HepG2 (cell line): ENCODE measurements at regions not wholly inside any gene's neighbourhood (a gene's known extent, or its start where the extent isn't known, plus 50 kb on each side); places are given as distances from the start of the nearest gene placed in this dataset.

Source experiments
- ATAC-seq: fragments of 200-7000 bp; cut with Tn5 transposase; 3 replicates; pipeline ENCODE4 v1.9.1; 2020; ENCODE audit warnings: mild to moderate bottlenecking, moderate library complexity
- BruUV-seq: library from RNA; stranded (reverse); fragments of 400-500 nt; replicated peaks from 2 replicates; lab custom pipeline; 2021; lab: Mats Ljungman, UMichigan
- CTCF ChIA-PET: fragments of 300-600 bp; formaldehyde crosslinking; extraction: SDS; loops from one replicate; lab custom pipeline; 2021; ENCODE audit warnings: low total read pairs, inconsistent platforms, low intra/inter-chr PET ratio; lab: Yijun Ruan, JAX
- POLR2A ChIA-PET: fragments of 350-600 bp; sonication (Branson Sonifier 250); formaldehyde crosslinking; loops from one replicate; lab custom pipeline; 2020; ENCODE audit warnings: antibody characterized with exemption, inconsistent platforms; lab: Yijun Ruan, JAX
- DNase-seq: peaks from one replicate; pipeline ENCODE4 v3.0.0-alpha.2; 2015; ENCODE audit warnings: low spot score
- FAIRE-seq: peaks from 3 replicates; lab custom pipeline; 2011; peaks lifted over from hg19 to GRCh38; lab: Jason Lieb, UNC
- H2AFZ ChIP-seq: one replicate; pipeline ENCODE4 v1.6.1; 2011; ENCODE audit warnings: low read length, inconsistent platforms
- H3K27ac ChIP-seq: fragments of 300-600 bp; 3 replicates; pipeline ENCODE4 v1.8.0; 2011; ENCODE audit warnings: mixed run types, mild to moderate bottlenecking, mixed read lengths, low read length, inconsistent platforms; ENCODE audit not compliant: insufficient read depth; ENCODE audit errors: extremely low read length
- H3K27me3 ChIP-seq, 2 experiments: fragments of 200-600 bp in 1 of 2; 2 replicates in 1 of 2; 3 replicates in 1 of 2; pipeline versions ENCODE4 v1.6.0 to v1.8.0; 2011; ENCODE audit warnings: low read length in 2 of 2, mild to moderate bottlenecking in 2 of 2, moderate library complexity in 2 of 2, inconsistent platforms in 1 of 2; ENCODE audit not compliant: insufficient read depth in 2 of 2, control insufficient read depth in 1 of 2
- H3K36me3 ChIP-seq, 2 experiments: fragments of 200-600 bp in 1 of 2; replicated peaks in 1 of 2; 2 replicates in 1 of 2; 3 replicates in 1 of 2; pipeline versions ENCODE4 v1.5.1 to v1.8.0; 2011; ENCODE audit warnings: low read length in 2 of 2, inconsistent platforms in 1 of 2; ENCODE audit not compliant: insufficient read depth in 2 of 2, control insufficient read depth in 1 of 2
- H3K4me1 ChIP-seq: 2 replicates; pipeline ENCODE4 v1.5.1; 2012; ENCODE audit warnings: low read length, inconsistent platforms; ENCODE audit not compliant: insufficient read depth
- H3K4me2 ChIP-seq: 2 replicates; pipeline ENCODE4 v1.6.0; 2011; ENCODE audit warnings: low read depth, low read length, inconsistent platforms
- H3K4me3 ChIP-seq, 3 experiments: fragments of 200-600 bp in 1 of 3; sonication (generic), shearing (Covaris generic) in 1 of 3; replicated peaks in 1 of 3; 2 replicates each; pipeline ENCODE4 v1.5.1; 2011 to 2016; ENCODE audit warnings: low read length in 3 of 3, inconsistent platforms in 2 of 3, low read depth in 2 of 3, mild to moderate bottlenecking in 2 of 3, control low read depth in 1 of 3, mixed read lengths in 1 of 3; ENCODE audit not compliant: insufficient read depth in 1 of 3
- H3K79me2 ChIP-seq: one replicate; pipeline ENCODE4 v1.6.1; 2011; ENCODE audit warnings: low read length, inconsistent platforms; ENCODE audit not compliant: insufficient read depth
- H3K9ac ChIP-seq: 2 replicates; pipeline ENCODE4 v1.6.0; 2011; ENCODE audit warnings: mild to moderate bottlenecking, low read depth, low read length, inconsistent platforms; ENCODE audit not compliant: insufficient read depth
- H3K9me3 ChIP-seq: 2 replicates; pipeline ENCODE4 v1.5.1; 2012; ENCODE audit warnings: mild to moderate bottlenecking, low read length
- H4K20me1 ChIP-seq: 2 replicates; pipeline ENCODE4 v1.6.0; 2011; ENCODE audit warnings: inconsistent platforms, mild to moderate bottlenecking, low read length, moderate library complexity; ENCODE audit not compliant: insufficient read depth
- ARHGAP35 ChIP-seq: sonication (generic); formaldehyde crosslinking; IDR thresholded peaks from 2 replicates; pipeline ENCODE4 v1.9.0; 2022; ENCODE audit warnings: mild to moderate bottlenecking, inconsistent platforms, moderate library complexity, missing genetic modification reagents, borderline replicate concordance
- DNMT1 ChIP-seq: sonication (generic); formaldehyde crosslinking; IDR thresholded peaks from 2 replicates; pipeline ENCODE4 v1.5.1; 2020; ENCODE audit warnings: mild to moderate bottlenecking, missing genetic modification reagents
- GRHL1 ChIP-seq: sonication (generic); formaldehyde crosslinking; conservative IDR thresholded peaks from 2 replicates; pipeline ENCODE4 v1.8.0; 2022; ENCODE audit warnings: missing genetic modification reagents
- HOXA5 ChIP-seq: sonication (generic); formaldehyde crosslinking; IDR thresholded peaks from 2 replicates; pipeline ENCODE4 v1.4.0; 2020; ENCODE audit warnings: missing genetic modification reagents
- JDP2 ChIP-seq: sonication (generic); formaldehyde crosslinking; IDR thresholded peaks from 2 replicates; pipeline ENCODE4 v1.8.1; 2022; ENCODE audit warnings: missing genetic modification reagents, borderline replicate concordance
- MAFK ChIP-seq, 2 experiments: IDR thresholded peaks in 1 of 2; conservative IDR thresholded peaks in 1 of 2; 2 replicates each; pipeline ENCODE4 v1.6.1; 2011; ENCODE audit warnings: improper control_type of control experiment in 2 of 2, low read length in 2 of 2
- PRMT3 ChIP-seq: sonication (generic); formaldehyde crosslinking; IDR thresholded peaks from 2 replicates; pipeline ENCODE4 v1.8.1; 2022; ENCODE audit warnings: low read depth, mild to moderate bottlenecking, moderate library complexity, missing genetic modification reagents, borderline replicate concordance
- SYNCRIP ChIP-seq: fragments of 200-400 bp; formaldehyde crosslinking; IDR thresholded peaks from 2 replicates; pipeline ENCODE4 v1.6.1; 2018; ENCODE audit warnings: mild to moderate bottlenecking, low read depth, low read length; ENCODE audit not compliant: insufficient read depth
- USF2 ChIP-seq, 2 experiments: sonication (generic) in 1 of 2; formaldehyde crosslinking in 1 of 2; IDR thresholded peaks; 2 replicates each; pipeline versions ENCODE4 v1.5.1 to v1.6.1; 2011 to 2020; ENCODE audit warnings: borderline replicate concordance in 1 of 2, low read depth in 1 of 2, low read length in 1 of 2, mild to moderate bottlenecking in 1 of 2, missing genetic modification reagents in 1 of 2, moderate library complexity in 1 of 2
- ZNF275 ChIP-seq: sonication (generic); formaldehyde crosslinking; IDR thresholded peaks from 2 replicates; pipeline ENCODE4 v1.8.0; 2022; ENCODE audit warnings: missing genetic modification reagents, mild to moderate bottlenecking, inconsistent platforms, borderline replicate concordance
- ZNF704 ChIP-seq: sonication (generic); formaldehyde crosslinking; IDR thresholded peaks from 2 replicates; pipeline ENCODE4 v1.8.1; 2023; ENCODE audit warnings: mild to moderate bottlenecking, inconsistent platforms, moderate library complexity, missing genetic modification reagents, borderline replicate concordance
- ZNF746 ChIP-seq: sonication (generic); formaldehyde crosslinking; IDR thresholded peaks from 2 replicates; pipeline ENCODE4 v1.8.0; 2022; ENCODE audit warnings: mild to moderate bottlenecking, missing genetic modification reagents
- ZNF747 ChIP-seq: sonication (generic); formaldehyde crosslinking; IDR thresholded peaks from 2 replicates; pipeline ENCODE4 v1.8.1; 2023; ENCODE audit warnings: missing genetic modification reagents, mild to moderate bottlenecking, borderline replicate concordance
- ZNF816 ChIP-seq: sonication (generic); formaldehyde crosslinking; IDR thresholded peaks from 2 replicates; pipeline ENCODE4 v1.8.0; 2022; ENCODE audit warnings: missing genetic modification reagents, mild to moderate bottlenecking, borderline replicate concordance
- WGBS: methylation state at CpG from one replicate; pipeline ENCODE4 v1.1.6; 2017; ENCODE audit warnings: low lambda C conversion rate; 5-methylcytosine and 5-hydroxymethylcytosine counted together
- in situ Hi-C: cut with HindIII; loops from 2 replicates; pipeline ENCODE4 v1.10.0; 2017; ENCODE audit warnings: low pct_unique_long_range_greater_than_20kb; ENCODE audit not compliant: extremely low pct_ligation_motif_present
- intact Hi-C: fragments of 100-400 bp; cut with micrococcal nuclease; formaldehyde crosslinking; loops from one replicate; pipeline ENCODE4 v1.10.0; 2022; ENCODE audit not compliant: unreplicated experiment

GRCh38 chr3:73723596-73723995, 98.9 kb upstream of the PDZRN3 start:
- Histone ChIP-seq H3K27me3 (no peaks in the 10 kb centered on the region), H3K9me3 (no peaks in the 10 kb centered on the region), H3K36me3 (no peaks in the 10 kb centered on the region), H3K4me2 (no peak overlapping the region), H3K79me2 (no peaks in the 10 kb centered on the region), H3K9ac (no peak overlapping the region), H3K4me3 (no peak overlapping the region), H2AFZ (no peak overlapping the region), H4K20me1 (no peaks in the 10 kb centered on the region), H3K27ac (no peak overlapping the region), H3K4me1 (no peaks in the 10 kb centered on the region)
- in situ Hi-C loops (no loop called here), intact Hi-C loops (no loop called here)
- FAIRE-seq (no peak), ATAC-seq (no peak), DNase-seq (no peak)
- BruUV-seq, result no TSS peak
- ChIA-PET POLR2A (no interaction called here), CTCF (no interaction called here)
- WGBS, result 2% methylated on average over 3 of the region's 3 CpGs
- TF ChIP-seq MAFK (conservative IDR thresholded peaks at IDR 0.05 in 1 of 2, IDR thresholded peaks at IDR 0.05 in 1 of 2; ENCODE audit: low read length in 2 of 2), result no peak
- TF ChIP-seq ARHGAP35 (CRISPR knock-in tag), result no peak
- no peak for TF ChIP-seq ZNF816 (CRISPR knock-in tag)
- TF ChIP-seq ZNF746 (CRISPR knock-in tag), result no peak
- no peak for TF ChIP-seq ZNF747 (CRISPR knock-in tag)
- TF ChIP-seq ZNF704, result no peak
- no peak for TF ChIP-seq JDP2 (CRISPR knock-in tag)
- no peak for TF ChIP-seq HOXA5 (CRISPR knock-in tag)
- TF ChIP-seq PRMT3 (CRISPR knock-in tag), result no peak
- no peak for TF ChIP-seq DNMT1
- TF ChIP-seq USF2 (IDR thresholded peaks at IDR 0.05; ENCODE audit: low read depth, low read length), result no peak
- no peak for TF ChIP-seq USF2 (CRISPR knock-in tag; IDR thresholded peaks at IDR 0.05; ENCODE audit: borderline replicate concordance)
- no peak for TF ChIP-seq SYNCRIP
- no peak for TF ChIP-seq GRHL1 (CRISPR knock-in tag)
- TF ChIP-seq ZNF275, result no peak
